Endothelial cell of umbilical vein (primary cell): ENCODE measurements at regions not wholly inside any gene's neighbourhood (a gene's known extent, or its start where the extent isn't known, plus 50 kb on each side); places are given as distances from the start of the nearest gene placed in this dataset.
"Not testable (repeated sequence)": the region's sequence is repeated elsewhere in the genome, so short reads cannot be mapped to it uniquely, and the experiment has no call there.

ENCODE experiments used
- BruUV-seq: library from RNA; stranded (reverse); fragments of 400-500 nt; replicated peaks from 2 replicates; lab custom pipeline; 2021; lab: Mats Ljungman, UMichigan
- CTCF ChIA-PET: fragments of 300-600, 350-600 bp; sonication (Branson Sonifier 250); formaldehyde crosslinking; loops from one replicate; lab custom pipeline; 2021; ENCODE audit warnings: antibody characterized with exemption, inconsistent platforms; lab: Charles Lee
- POLR2A ChIA-PET: fragments of 300-600, 350-600 bp; sonication (Branson Sonifier 250); formaldehyde crosslinking; loops from one replicate; lab custom pipeline; 2021; ENCODE audit warnings: antibody characterized with exemption, inconsistent platforms; lab: Charles Lee
- DNase-seq: peaks from one replicate; pipeline ENCODE4 v3.0.0-alpha.2; 2011; ENCODE audit warnings: low read depth, low spot score
- FAIRE-seq: peaks from 2 replicates; lab custom pipeline; 2011; peaks lifted over from hg19 to GRCh38; lab: Jason Lieb, UNC
- H2AFZ ChIP-seq: 2 replicates; pipeline ENCODE4 v1.6.0; 2012; ENCODE audit warnings: low read depth, low read length, control low read depth, inconsistent platforms
- H3K27ac ChIP-seq: 2 replicates; pipeline ENCODE4 v1.5.1; 2011; ENCODE audit warnings: low read depth, mild to moderate bottlenecking, control low read depth, low read length, moderate library complexity; ENCODE audit not compliant: insufficient read depth
- H3K27me3 ChIP-seq, 2 experiments: 2 replicates each; pipeline versions ENCODE4 v1.6.0 to v1.6.1; 2011; ENCODE audit warnings: low read length in 2 of 2, mixed read lengths in 1 of 2; ENCODE audit not compliant: control insufficient read depth in 2 of 2, insufficient read depth in 2 of 2
- H3K36me3 ChIP-seq, 2 experiments: 2 replicates in 1 of 2; 3 replicates in 1 of 2; pipeline ENCODE4 v1.5.1; 2011; ENCODE audit warnings: low read length in 2 of 2, mild to moderate bottlenecking in 1 of 2, moderate library complexity in 1 of 2; ENCODE audit not compliant: control insufficient read depth in 2 of 2, insufficient read depth in 2 of 2; ENCODE audit errors: extremely low read depth in 1 of 2
- H3K4me1 ChIP-seq: 3 replicates; pipeline ENCODE4 v1.5.1; 2011; ENCODE audit warnings: mild to moderate bottlenecking, low read length; ENCODE audit not compliant: control insufficient read depth, insufficient read depth; ENCODE audit errors: extremely low read depth
- H3K4me2 ChIP-seq: 2 replicates; pipeline ENCODE4 v1.6.1; 2011; ENCODE audit warnings: low read length, control low read depth, mixed read lengths; ENCODE audit not compliant: insufficient read depth
- H3K4me3 ChIP-seq, 3 experiments: fragments of 200-600 bp in 1 of 3; sonication (generic), shearing (Covaris generic) in 1 of 3; replicated peaks in 1 of 3; 2 replicates each; pipeline ENCODE4 v1.5.1; 2011 to 2016; ENCODE audit warnings: control low read depth in 3 of 3, low read length in 3 of 3, mild to moderate bottlenecking in 2 of 3, inconsistent platforms in 1 of 3, low read depth in 1 of 3, moderate library complexity in 1 of 3; ENCODE audit not compliant: insufficient read depth in 1 of 3
- H3K79me2 ChIP-seq: 2 replicates; pipeline ENCODE4 v1.6.0; 2012; ENCODE audit warnings: low read length, inconsistent platforms; ENCODE audit not compliant: control insufficient read depth, insufficient read depth
- H3K9ac ChIP-seq: replicated peaks from 2 replicates; pipeline ENCODE3; 2011; ENCODE audit warnings: low read length, control low read depth; ENCODE audit not compliant: insufficient read depth; ENCODE audit errors: extremely low read depth
- H3K9me1 ChIP-seq: replicated peaks from 3 replicates; pipeline ENCODE4 v1.6.0; 2011; ENCODE audit warnings: mild to moderate bottlenecking, low read length; ENCODE audit not compliant: control insufficient read depth, insufficient read depth; ENCODE audit errors: extremely low read depth
- H3K9me3 ChIP-seq: replicated peaks from 2 replicates; pipeline ENCODE4 v1.5.1; 2012; ENCODE audit warnings: low read length, inconsistent platforms; ENCODE audit not compliant: control insufficient read depth, insufficient read depth
- H4K20me1 ChIP-seq: replicated peaks from 2 replicates; pipeline ENCODE3; 2011; ENCODE audit warnings: mild to moderate bottlenecking, low read length; ENCODE audit not compliant: control insufficient read depth, insufficient read depth; ENCODE audit errors: extremely low read depth
- EZH2 ChIP-seq: IDR thresholded peaks from 2 replicates; pipeline ENCODE4 v1.6.1; 2012; ENCODE audit warnings: borderline replicate concordance, low read depth, mild to moderate bottlenecking, moderate library complexity, low read length, inconsistent platforms; ENCODE audit not compliant: severe bottlenecking
- FOS ChIP-seq: IDR thresholded peaks from 2 replicates; pipeline ENCODE4 v1.6.1; 2011; ENCODE audit warnings: mild to moderate bottlenecking, low read length, moderate library complexity, borderline replicate concordance; ENCODE audit not compliant: insufficient read depth
- GATA2 ChIP-seq: IDR thresholded peaks from 2 replicates; pipeline ENCODE4 v1.7.0; 2011; ENCODE audit warnings: low read depth, mild to moderate bottlenecking, moderate library complexity, mixed read lengths, low read length; ENCODE audit not compliant: insufficient read length, insufficient read depth
- JUN ChIP-seq: IDR thresholded peaks from 2 replicates; pipeline ENCODE4 v1.6.1; 2011; ENCODE audit warnings: borderline replicate concordance, low read depth; ENCODE audit not compliant: insufficient read length, insufficient read depth
- POLR2A ChIP-seq: IDR thresholded peaks from 2 replicates; pipeline ENCODE4 v1.6.1; 2012; ENCODE audit warnings: low read depth, mild to moderate bottlenecking, control low read depth, low read length
- POLR2AphosphoS5 ChIP-seq: IDR thresholded peaks from 2 replicates; pipeline ENCODE4 v1.6.1; 2012; ENCODE audit warnings: low read depth, mild to moderate bottlenecking, control low read depth, low read length, moderate library complexity; ENCODE audit not compliant: insufficient read depth
- dilution Hi-C: fragments of 300-500 bp; cut with MboI; formaldehyde crosslinking; loops from one replicate; pipeline ENCODE4 v1.15.0; 2019; ENCODE audit warnings: low sequenced_read_pairs; ENCODE audit not compliant: extremely low pct_ligation_motif_present
- intact Hi-C: fragments of 100-400 bp; cut with micrococcal nuclease; formaldehyde crosslinking; loops from one replicate; pipeline ENCODE4 v1.10.0; 2022
- TF ChIP-seq, protein P1 (sequence below), 2 donors: IDR thresholded peaks; 1 replicate in 1 of 2; 2 replicates in 1 of 2; pipeline ENCODE4 v1.5.1; 2011; ENCODE audit warnings: low read length in 2 of 2, mild to moderate bottlenecking in 2 of 2, moderate library complexity in 2 of 2, control low read depth in 1 of 2, inconsistent platforms in 1 of 2, low read depth in 1 of 2; ENCODE audit not compliant: insufficient read depth in 1 of 2; ENCODE audit errors: extremely low read depth in 1 of 2
- TF ChIP-seq, protein P2 (sequence below): IDR thresholded peaks from 2 replicates; pipeline ENCODE4 v1.6.1; 2011; ENCODE audit not compliant: insufficient read depth, insufficient read length

DNA sequence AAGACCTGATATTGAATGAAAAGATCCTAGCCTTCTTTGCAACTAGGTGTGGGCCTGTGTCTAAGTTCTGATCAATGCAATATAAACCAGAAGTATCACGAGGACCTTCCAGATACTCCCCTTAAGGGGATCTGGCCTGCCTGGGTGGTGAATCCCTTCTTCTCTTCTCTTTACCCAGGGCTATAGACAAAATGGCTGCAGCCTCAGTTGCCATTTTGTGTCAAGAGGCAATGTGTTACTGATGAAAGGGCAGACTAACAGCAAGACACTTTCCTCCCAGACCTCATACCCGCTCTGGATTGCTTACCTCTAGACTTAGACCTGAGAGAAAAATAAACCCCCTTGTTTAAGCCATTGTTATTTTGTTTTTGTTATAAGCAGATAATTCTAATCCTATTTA, 84.5 kb upstream of the CHD6 start:
- Histone ChIP-seq H3K9ac (no peak overlapping the region), H4K20me1 (no peaks in the 10 kb centered on the region), H3K4me3 (no peak overlapping the region), H3K27ac (no peak overlapping the region), H3K36me3 (no peaks in the 10 kb centered on the region), H3K9me1 (no peaks in the 10 kb centered on the region), H3K9me3 (no peaks in the 10 kb centered on the region), H3K79me2 (no peaks in the 10 kb centered on the region), H3K4me1 (no peaks in the 10 kb centered on the region), H2AFZ (no peak overlapping the region), H3K4me2 (no peak overlapping the region), H3K27me3 (no peaks in the 10 kb centered on the region)
- POLR2A ChIA-PET: no interaction called here
- FAIRE-seq: no peak
- dilution Hi-C loops (no loop called here), intact Hi-C loops (no loop called here)
- CTCF ChIA-PET: no interaction called here
- BruUV-seq: no TSS peak
- no peak for TF ChIP-seq EZH2
- TF ChIP-seq POLR2A: no peak
- no peak for TF ChIP-seq POLR2AphosphoS5
- no peak for DNase-seq

DNA sequence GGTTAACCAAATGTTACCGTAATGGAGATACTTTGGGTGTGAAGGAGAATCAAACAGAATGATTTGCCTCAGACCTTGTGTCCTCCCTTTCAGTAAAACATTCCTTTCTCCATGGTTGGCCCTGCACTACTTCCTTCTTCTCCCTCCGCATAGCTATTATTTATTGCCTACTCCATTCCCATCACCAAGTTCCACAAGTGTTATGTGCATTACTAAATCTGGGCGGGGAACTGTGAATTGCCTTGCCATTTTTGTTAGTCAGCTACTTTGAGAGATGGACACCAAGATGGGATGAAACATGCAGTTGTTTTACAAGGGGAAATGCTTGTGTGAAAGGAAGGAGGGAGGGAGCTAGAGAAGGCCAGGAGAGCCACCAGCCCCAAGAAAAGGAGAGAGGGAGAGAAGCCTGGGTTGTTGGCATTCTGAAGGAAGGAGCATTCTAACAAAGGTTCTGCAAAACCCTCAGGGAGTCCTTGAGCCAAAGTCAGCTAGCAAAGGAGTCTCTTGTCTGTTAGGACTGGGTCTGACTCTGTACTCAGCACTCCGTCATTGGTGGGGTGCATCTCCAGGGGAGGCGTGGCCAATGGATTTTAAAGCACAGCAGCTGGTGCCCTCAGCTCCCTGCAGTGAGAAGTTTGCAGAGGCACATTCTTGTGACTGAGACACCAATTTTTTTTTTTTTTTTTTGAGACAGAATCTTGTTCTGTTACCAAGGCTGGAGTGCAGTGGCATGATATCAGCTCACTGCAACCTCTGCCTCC, 83.6 kb upstream of the CHD6 start:
- no peaks in the 10 kb centered on the region for H3K9me1 ChIP-seq
- dilution Hi-C loops (no loop called here), intact Hi-C loops (no loop called here)
- H3K4me2 ChIP-seq: no peak overlapping the region
- H3K9me3 ChIP-seq: no peaks in the 10 kb centered on the region
- FAIRE-seq (no peak), DNase-seq (no peak)
- H4K20me1 ChIP-seq: no peaks in the 10 kb centered on the region
- H2AFZ ChIP-seq: no peak overlapping the region
- H3K27ac ChIP-seq: no peak overlapping the region
- H3K4me1 ChIP-seq: no peaks in the 10 kb centered on the region
- H3K4me3 ChIP-seq: no peak overlapping the region
- TF ChIP-seq JUN (no peak), GATA2 (no peak), POLR2A (no peak), FOS (no peak)
- TF ChIP-seq, protein P1, sequence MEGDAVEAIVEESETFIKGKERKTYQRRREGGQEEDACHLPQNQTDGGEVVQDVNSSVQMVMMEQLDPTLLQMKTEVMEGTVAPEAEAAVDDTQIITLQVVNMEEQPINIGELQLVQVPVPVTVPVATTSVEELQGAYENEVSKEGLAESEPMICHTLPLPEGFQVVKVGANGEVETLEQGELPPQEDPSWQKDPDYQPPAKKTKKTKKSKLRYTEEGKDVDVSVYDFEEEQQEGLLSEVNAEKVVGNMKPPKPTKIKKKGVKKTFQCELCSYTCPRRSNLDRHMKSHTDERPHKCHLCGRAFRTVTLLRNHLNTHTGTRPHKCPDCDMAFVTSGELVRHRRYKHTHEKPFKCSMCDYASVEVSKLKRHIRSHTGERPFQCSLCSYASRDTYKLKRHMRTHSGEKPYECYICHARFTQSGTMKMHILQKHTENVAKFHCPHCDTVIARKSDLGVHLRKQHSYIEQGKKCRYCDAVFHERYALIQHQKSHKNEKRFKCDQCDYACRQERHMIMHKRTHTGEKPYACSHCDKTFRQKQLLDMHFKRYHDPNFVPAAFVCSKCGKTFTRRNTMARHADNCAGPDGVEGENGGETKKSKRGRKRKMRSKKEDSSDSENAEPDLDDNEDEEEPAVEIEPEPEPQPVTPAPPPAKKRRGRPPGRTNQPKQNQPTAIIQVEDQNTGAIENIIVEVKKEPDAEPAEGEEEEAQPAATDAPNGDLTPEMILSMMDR (IDR thresholded peaks at IDR 0.05; ENCODE audit: extremely low read depth in 1 of 2, insufficient read depth in 1 of 2, low read depth in 1 of 2, low read length in 2 of 2): no peak
- TF ChIP-seq, protein P2, sequence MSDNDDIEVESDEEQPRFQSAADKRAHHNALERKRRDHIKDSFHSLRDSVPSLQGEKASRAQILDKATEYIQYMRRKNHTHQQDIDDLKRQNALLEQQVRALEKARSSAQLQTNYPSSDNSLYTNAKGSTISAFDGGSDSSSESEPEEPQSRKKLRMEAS: no peak
- no peaks in the 10 kb centered on the region for H3K36me3 ChIP-seq
- no peak overlapping the region for H3K9ac ChIP-seq
- BruUV-seq: no TSS peak
- no peaks in the 10 kb centered on the region for H3K79me2 ChIP-seq
- no peaks in the 10 kb centered on the region for H3K27me3 ChIP-seq
- ChIA-PET CTCF (interaction anchor here (1.1 kb wide), 2 partner anchors 9 to 37 kb away, joined by 3 read pairs; no protein-coding TSS in a partner anchor), POLR2A (no interaction called here)

DNA sequence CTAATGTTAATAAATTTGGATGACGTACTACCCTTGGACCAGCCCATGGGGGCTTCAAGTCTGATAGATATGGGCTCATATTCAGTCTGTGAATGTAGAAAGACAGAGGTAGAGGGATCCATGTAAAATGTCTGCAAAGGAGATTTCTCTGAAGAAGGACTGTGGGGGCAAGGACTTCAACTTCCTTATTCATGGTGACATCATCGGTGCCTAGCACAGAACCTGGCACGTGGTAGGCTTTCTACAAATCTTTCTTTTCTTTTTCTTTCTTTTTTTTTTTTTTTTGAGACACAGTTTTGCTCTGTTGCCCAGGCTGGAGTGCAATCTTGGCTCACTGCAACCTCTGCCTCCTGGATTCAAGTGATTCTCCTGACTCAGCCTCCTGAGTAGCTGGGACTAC, 81.5 kb upstream of the CHD6 start:
- H3K36me3 ChIP-seq, H3K4me3 ChIP-seq, POLR2A ChIA-PET, H4K20me1 ChIP-seq, H3K27me3 ChIP-seq, DNase-seq, H3K4me2 ChIP-seq, H3K9me1 ChIP-seq, H2AFZ ChIP-seq, H3K27ac ChIP-seq, H3K9ac ChIP-seq, dilution Hi-C loops, H3K4me1 ChIP-seq, BruUV-seq, H3K79me2 ChIP-seq, H3K9me3 ChIP-seq, FAIRE-seq: not testable (repeated sequence)
- CTCF ChIA-PET: interaction anchor here (0.9 kb wide), 1 partner anchor 50 kb away, joined by 3 read pairs; no protein-coding TSS in a partner anchor
- intact Hi-C loops: loop anchor here (2.0 to 10.0 kb wide), 2 partner anchors 555 to 1487 kb away; no protein-coding TSS in a partner anchor
